Endothelial cell of umbilical vein (primary cell): ENCODE measurements at regions not wholly inside any gene's neighbourhood (a gene's known extent, or its start where the extent isn't known, plus 50 kb on each side); places are given as distances from the start of the nearest gene placed in this dataset.

Source experiments
- CTCF ChIP-seq, 2 donors: IDR thresholded peaks; 1 replicate in 1 of 2; 2 replicates in 1 of 2; pipeline ENCODE4 v1.5.1; 2011; ENCODE audit warnings: low read length in 2 of 2, mild to moderate bottlenecking in 2 of 2, moderate library complexity in 2 of 2, control low read depth in 1 of 2, inconsistent platforms in 1 of 2, low read depth in 1 of 2; ENCODE audit not compliant: insufficient read depth in 1 of 2; ENCODE audit errors: extremely low read depth in 1 of 2
- EZH2 ChIP-seq: IDR thresholded peaks from 2 replicates; pipeline ENCODE4 v1.6.1; 2012; ENCODE audit warnings: borderline replicate concordance, low read depth, mild to moderate bottlenecking, moderate library complexity, low read length, inconsistent platforms; ENCODE audit not compliant: severe bottlenecking
- FOS ChIP-seq: IDR thresholded peaks from 2 replicates; pipeline ENCODE4 v1.6.1; 2011; ENCODE audit warnings: mild to moderate bottlenecking, low read length, moderate library complexity, borderline replicate concordance; ENCODE audit not compliant: insufficient read depth
- GATA2 ChIP-seq: IDR thresholded peaks from 2 replicates; pipeline ENCODE4 v1.7.0; 2011; ENCODE audit warnings: low read depth, mild to moderate bottlenecking, moderate library complexity, mixed read lengths, low read length; ENCODE audit not compliant: insufficient read length, insufficient read depth
- JUN ChIP-seq: IDR thresholded peaks from 2 replicates; pipeline ENCODE4 v1.6.1; 2011; ENCODE audit warnings: borderline replicate concordance, low read depth; ENCODE audit not compliant: insufficient read length, insufficient read depth
- MAX ChIP-seq: IDR thresholded peaks from 2 replicates; pipeline ENCODE4 v1.6.1; 2011; ENCODE audit not compliant: insufficient read depth, insufficient read length
- MYC ChIP-seq: IDR thresholded peaks from one replicate; pipeline ENCODE4 v1.6.1; 2011; ENCODE audit warnings: mild to moderate bottlenecking, low read depth, low read length
- POLR2A ChIP-seq: IDR thresholded peaks from 2 replicates; pipeline ENCODE4 v1.6.1; 2012; ENCODE audit warnings: low read depth, mild to moderate bottlenecking, control low read depth, low read length
- POLR2AphosphoS5 ChIP-seq: IDR thresholded peaks from 2 replicates; pipeline ENCODE4 v1.6.1; 2012; ENCODE audit warnings: low read depth, mild to moderate bottlenecking, control low read depth, low read length, moderate library complexity; ENCODE audit not compliant: insufficient read depth

DNA sequence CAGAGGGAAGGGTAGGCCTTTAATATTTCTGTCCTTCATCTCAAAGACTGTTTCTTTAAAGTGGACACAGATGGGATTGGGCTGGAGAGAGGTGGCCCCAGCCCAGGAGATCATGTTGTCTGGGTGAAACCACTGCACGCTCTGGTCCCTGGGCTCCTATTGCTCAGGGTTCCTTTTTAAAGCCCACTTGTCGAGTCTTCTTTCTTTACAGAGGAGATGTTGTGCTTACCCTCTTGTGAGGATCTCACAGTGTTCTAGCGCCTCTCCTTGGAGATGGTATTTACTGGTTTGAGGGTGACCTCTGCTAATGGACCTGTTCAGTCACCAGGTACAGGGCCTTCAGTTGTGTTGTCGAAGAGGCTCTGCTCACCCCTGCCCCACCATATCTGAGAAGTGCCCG, 128.4 kb downstream of the TM9SF2 start:
- no peak for TF ChIP-seq CTCF (IDR thresholded peaks at IDR 0.05; ENCODE audit: extremely low read depth in 1 of 2, insufficient read depth in 1 of 2, low read depth in 1 of 2, low read length in 2 of 2)
- TF ChIP-seq MAX, result no peak
- no peak for TF ChIP-seq EZH2
- TF ChIP-seq POLR2A, result no peak
- TF ChIP-seq POLR2AphosphoS5, result no peak
- TF ChIP-seq FOS, result no peak
- no peak for TF ChIP-seq JUN
- no peak for TF ChIP-seq MYC
- no peak for TF ChIP-seq GATA2
